Skeletal muscle satellite cell (primary cell): ENCODE measurements at regions not wholly inside any gene's neighbourhood (a gene's known extent, or its start where the extent isn't known, plus 50 kb on each side); places are given as distances from the start of the nearest gene placed in this dataset.
"Not testable (repeated sequence)": the region's sequence is repeated elsewhere in the genome, so short reads cannot be mapped to it uniquely, and the experiment has no call there.

Source experiments
- H3K27me3 ChIP-seq: 2 replicates; pipeline ENCODE4 v1.7.0; 2013; ENCODE audit warnings: low read length; ENCODE audit not compliant: control insufficient read depth, insufficient read depth
- H3K36me3 ChIP-seq: 2 replicates; pipeline ENCODE4 v1.7.0; 2013; ENCODE audit warnings: mild to moderate bottlenecking, control low read depth, low read length; ENCODE audit not compliant: insufficient read depth
- H3K4me1 ChIP-seq: 2 replicates; pipeline ENCODE4 v1.7.0; 2013; ENCODE audit warnings: low read length; ENCODE audit not compliant: control insufficient read depth, insufficient read depth
- H3K4me2 ChIP-seq: 2 replicates; pipeline ENCODE4 v1.7.0; 2013; ENCODE audit warnings: mild to moderate bottlenecking, low read length
- H3K4me3 ChIP-seq: 2 replicates; pipeline ENCODE4 v1.7.0; 2013; ENCODE audit warnings: low read length
- H3K9ac ChIP-seq: 2 replicates; pipeline ENCODE4 v1.7.0; 2013; ENCODE audit warnings: mild to moderate bottlenecking, low read depth, low read length, moderate library complexity
- H3K9me3 ChIP-seq: replicated peaks from 2 replicates; pipeline ENCODE4 v1.7.0; 2013; ENCODE audit warnings: mild to moderate bottlenecking, control low read depth, low read length

DNA sequence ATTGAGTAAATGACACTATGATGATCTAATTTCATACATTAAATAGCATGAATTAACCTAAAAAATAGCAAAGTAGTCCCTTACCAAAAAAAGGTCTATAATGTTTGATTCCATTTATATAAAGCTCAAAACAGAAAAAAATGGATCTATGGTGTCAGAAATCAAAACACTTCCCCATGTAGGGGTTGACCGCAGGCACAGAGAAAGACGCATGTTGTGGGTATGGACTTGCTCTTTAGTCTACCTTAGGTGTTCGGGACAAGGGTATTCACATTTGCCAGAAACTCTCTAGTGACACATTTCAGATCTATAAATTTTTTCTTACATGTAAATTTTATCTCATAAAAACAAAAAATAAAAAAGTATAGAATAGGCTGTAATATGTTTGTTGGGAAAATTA, 1262.9 kb downstream of the TMEM121 start:
- Histone ChIP-seq H3K36me3 (no peaks in the 10 kb centered on the region), H3K4me2 (no peak overlapping the region), H3K9me3 (peaks cover 9% of the 10 kb centered on the region), H3K4me1 (no peaks in the 10 kb centered on the region), H3K27me3 (no peaks in the 10 kb centered on the region), H3K9ac (no peak overlapping the region), H3K4me3 (no peak overlapping the region)

- Histone ChIP-seq H3K4me2 (no peak overlapping the region), H3K9ac (no peak overlapping the region), H3K4me3 (no peak overlapping the region), H3K27me3 (no peaks in the 10 kb centered on the region), H3K36me3 (no peaks in the 10 kb centered on the region), H3K9me3 (peaks cover 9% of the 10 kb centered on the region), H3K4me1 (no peaks in the 10 kb centered on the region)
Observed at GRCh38 chr14:106790189-106791036, 1264.0 kb downstream of the TMEM121 start.

DNA sequence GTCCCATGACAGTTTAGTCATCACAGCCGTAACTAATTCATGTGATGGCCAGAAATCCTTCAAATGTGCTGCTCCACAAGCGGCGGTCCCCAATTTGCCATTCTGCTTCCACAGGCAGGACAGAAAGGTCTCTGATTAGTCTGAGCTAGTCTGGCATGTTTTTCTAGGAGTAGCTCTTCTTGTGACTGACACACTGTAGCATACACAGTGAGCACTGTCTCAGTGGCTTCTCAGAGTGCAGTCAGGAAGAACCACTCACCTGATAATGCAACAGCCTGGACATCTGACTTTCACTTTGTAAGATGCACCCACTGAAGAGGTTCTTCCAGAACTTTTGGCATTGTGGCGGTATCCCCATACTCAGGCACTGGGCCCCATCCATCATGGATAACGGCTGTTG, 1266.2 kb downstream of the TMEM121 start:
- no peaks in the 10 kb centered on the region for H3K4me1 ChIP-seq
- H3K36me3 ChIP-seq: no peaks in the 10 kb centered on the region
- H3K4me3 ChIP-seq: no peak overlapping the region
- no peak overlapping the region for H3K4me2 ChIP-seq
- H3K27me3 ChIP-seq: no peaks in the 10 kb centered on the region
- H3K9me3 ChIP-seq: peaks cover 5% of the 10 kb centered on the region
- H3K9ac ChIP-seq: no peak overlapping the region

- H3K9me3 ChIP-seq, H3K27me3 ChIP-seq, H3K36me3 ChIP-seq, H3K4me1 ChIP-seq, H3K9ac ChIP-seq, H3K4me2 ChIP-seq, H3K4me3 ChIP-seq: not testable (repeated sequence)
Observed at GRCh38 chr14:106798166-106798565, 1271.8 kb downstream of the TMEM121 start.

DNA sequence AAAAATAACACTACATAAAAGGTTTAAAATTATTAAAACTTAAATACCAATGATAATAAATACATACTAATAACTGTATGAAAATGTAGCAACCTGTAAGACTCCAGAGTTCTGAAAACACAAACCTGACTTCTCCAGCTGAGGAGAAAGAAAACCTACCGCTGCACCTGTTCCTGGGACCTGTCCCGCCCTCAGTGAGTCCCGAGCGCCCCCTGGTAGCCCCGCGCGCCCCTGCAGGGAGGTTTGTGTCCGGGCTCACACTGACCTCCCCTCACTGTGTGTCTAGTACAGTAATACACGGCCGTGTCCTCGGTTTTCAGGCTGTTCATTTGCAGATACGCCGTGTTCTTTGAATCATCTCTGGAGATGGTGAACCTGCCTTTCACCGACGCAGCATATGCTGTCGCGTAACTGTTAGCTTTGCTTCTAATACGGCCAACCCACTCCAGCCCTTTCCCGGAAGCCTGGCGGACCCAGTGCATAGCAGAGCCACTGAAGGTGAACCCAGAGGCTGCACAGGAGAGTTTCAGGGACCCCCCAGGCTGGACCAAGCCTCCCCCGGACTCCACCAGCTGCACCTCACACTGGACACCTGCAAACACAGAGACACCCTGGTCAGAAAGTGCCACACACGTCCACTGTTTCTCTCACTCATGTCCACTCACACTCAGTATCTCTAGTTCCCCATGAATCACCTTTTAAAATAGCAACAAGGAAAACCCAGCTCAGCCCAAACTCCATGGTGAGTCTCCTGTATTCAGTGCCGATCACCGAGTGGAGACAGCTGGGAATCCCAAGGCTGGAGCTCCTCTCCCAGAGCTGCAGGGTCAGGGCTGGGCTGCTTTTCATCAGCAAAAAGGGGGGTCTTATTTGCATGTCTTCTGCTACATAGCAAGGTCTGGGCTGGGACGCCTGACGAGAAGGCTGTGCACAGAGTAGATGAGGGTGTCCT, 1276.3 kb downstream of the TMEM121 start:
- no peak overlapping the region for H3K9ac ChIP-seq
- H3K36me3 ChIP-seq: no peaks in the 10 kb centered on the region
- peaks cover 3% of the 10 kb centered on the region for H3K9me3 ChIP-seq
- H3K4me3 ChIP-seq: no peak overlapping the region
- no peaks in the 10 kb centered on the region for H3K27me3 ChIP-seq
- H3K4me1 ChIP-seq: no peaks in the 10 kb centered on the region
- H3K4me2 ChIP-seq: no peak overlapping the region

DNA sequence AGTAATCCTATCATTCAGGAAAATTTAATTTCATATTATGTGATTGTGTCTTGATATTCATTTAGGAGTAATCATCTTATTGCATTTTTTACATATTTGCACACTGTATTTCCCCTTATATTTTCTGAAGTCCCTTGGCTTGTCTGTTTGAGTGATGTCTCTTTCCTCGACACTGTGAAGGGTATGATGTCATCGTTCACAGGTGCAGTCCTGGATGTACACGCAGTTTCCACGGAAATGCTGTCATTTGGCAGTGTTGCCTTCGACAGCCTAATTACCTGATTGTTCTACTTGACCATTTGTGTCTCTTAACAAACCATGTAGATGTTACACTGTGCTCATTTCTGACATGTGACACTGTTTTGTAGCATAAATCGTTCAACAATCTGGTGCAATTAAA, 1277.0 kb downstream of the TMEM121 start:
- peaks cover 3% of the 10 kb centered on the region for H3K9me3 ChIP-seq
- no peaks in the 10 kb centered on the region for H3K36me3 ChIP-seq
- no peaks in the 10 kb centered on the region for H3K27me3 ChIP-seq
- H3K4me3 ChIP-seq: no peak overlapping the region
- no peak overlapping the region for H3K4me2 ChIP-seq
- H3K4me1 ChIP-seq: no peaks in the 10 kb centered on the region
- H3K9ac ChIP-seq: no peak overlapping the region

DNA sequence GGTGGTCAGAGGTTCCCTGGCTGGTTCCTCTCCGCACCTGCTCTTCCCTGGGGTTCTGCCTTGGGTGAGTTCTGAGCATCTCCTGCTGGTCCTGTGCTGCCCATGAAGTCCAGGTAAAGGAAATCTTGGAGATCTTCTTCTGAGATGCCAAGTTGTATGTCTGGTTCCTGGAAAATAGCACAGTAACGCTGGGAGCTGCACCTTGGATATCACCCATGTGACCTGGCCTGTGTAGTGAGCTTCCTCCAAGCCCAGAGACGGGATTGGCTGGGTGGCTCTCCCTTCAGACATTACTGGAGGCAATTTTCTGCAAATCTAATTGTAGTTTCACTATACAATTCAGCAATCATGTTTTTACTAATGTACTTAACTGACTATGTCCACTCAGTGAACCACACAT, 1281.1 kb downstream of the TMEM121 start:
- Histone ChIP-seq H3K4me2 (no peak overlapping the region), H3K9me3 (peaks cover 3% of the 10 kb centered on the region), H3K36me3 (no peaks in the 10 kb centered on the region), H3K4me1 (no peaks in the 10 kb centered on the region), H3K27me3 (no peaks in the 10 kb centered on the region), H3K9ac (no peak overlapping the region), H3K4me3 (no peak overlapping the region)

DNA sequence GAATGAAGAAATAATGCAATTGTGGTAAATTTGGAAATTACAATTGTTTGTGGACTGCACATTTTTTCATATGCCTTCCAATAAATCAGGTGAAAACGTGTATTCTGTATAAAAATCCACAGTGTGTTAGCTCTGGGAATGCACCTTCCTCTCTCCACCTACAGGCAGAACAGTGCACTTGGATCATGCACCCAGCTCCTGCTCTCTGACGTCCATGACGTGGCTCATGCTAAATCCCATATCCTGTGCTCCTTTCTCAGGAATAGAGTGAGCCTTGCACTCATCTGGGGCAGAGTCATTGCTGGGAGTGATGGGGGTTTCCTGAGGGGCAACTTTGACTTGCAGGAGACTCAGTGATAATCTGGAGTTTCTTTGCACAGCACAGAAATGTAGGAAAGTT, 1282.1 kb downstream of the TMEM121 start:
- no peak overlapping the region for H3K4me3 ChIP-seq
- H3K27me3 ChIP-seq: no peaks in the 10 kb centered on the region
- H3K4me2 ChIP-seq: no peak overlapping the region
- no peaks in the 10 kb centered on the region for H3K36me3 ChIP-seq
- no peak overlapping the region for H3K9ac ChIP-seq
- no peaks in the 10 kb centered on the region for H3K4me1 ChIP-seq
- H3K9me3 ChIP-seq: peaks cover 3% of the 10 kb centered on the region

- H3K9ac ChIP-seq: no peak overlapping the region
- H3K4me3 ChIP-seq: no peak overlapping the region
Observed at GRCh38 chr14:106808907-106809306, 1282.5 kb downstream of the TMEM121 start.

GRCh38 chr14:106809615-106810014, 1283.2 kb downstream of the TMEM121 start:
- no peaks in the 10 kb centered on the region for H3K36me3 ChIP-seq
- H3K27me3 ChIP-seq: no peaks in the 10 kb centered on the region
- no peak overlapping the region for H3K9ac ChIP-seq
- H3K4me1 ChIP-seq: no peaks in the 10 kb centered on the region
- no peaks in the 10 kb centered on the region for H3K9me3 ChIP-seq
- no peak overlapping the region for H3K4me2 ChIP-seq
- H3K4me3 ChIP-seq: no peak overlapping the region

More at GRCh38 chr14:106808907-106809306, 1282.5 kb downstream of the TMEM121 start:
- H3K36me3 ChIP-seq: no peaks in the 10 kb centered on the region
- H3K4me1 ChIP-seq: no peaks in the 10 kb centered on the region
- peaks cover 3% of the 10 kb centered on the region for H3K9me3 ChIP-seq
- H3K4me2 ChIP-seq: no peak overlapping the region
- H3K27me3 ChIP-seq: no peaks in the 10 kb centered on the region

GRCh38 chr14:106810168-106810567, 1283.8 kb downstream of the TMEM121 start:
- not testable (repeated sequence) for H3K9ac ChIP-seq, H3K36me3 ChIP-seq, H3K9me3 ChIP-seq, H3K4me2 ChIP-seq, H3K4me1 ChIP-seq, H3K27me3 ChIP-seq, H3K4me3 ChIP-seq
